Activated effector memory CD4-positive, alpha-beta T cell treated with Interleukin-2 at 50 U/mL for 16 hours (primary cell): ENCODE measurements at regions not wholly inside any gene's neighbourhood (a gene's known extent, or its start where the extent isn't known, plus 50 kb on each side); places are given as distances from the start of the nearest gene placed in this dataset.

Experiments used
- DNase-seq: peaks from one replicate; pipeline ENCODE4 v3.0.0-alpha.2; 2020

GRCh38 chr7:130970696-130971095, 236.7 kb upstream of the KLF14 start:
- DNase-seq, result no peak

- DNase-seq, result no peak
Observed at GRCh38 chr7:130971297-130971696, 237.3 kb upstream of the KLF14 start.

- DNase-seq, result no peak
Observed at GRCh38 chr7:130972201-130972600, 238.2 kb upstream of the KLF14 start.

- no peak for DNase-seq
Observed at GRCh38 chr7:130973637-130974036, 239.6 kb upstream of the KLF14 start.

GRCh38 chr7:130974169-130974568, 240.2 kb upstream of the KLF14 start:
- no peak for DNase-seq

GRCh38 chr7:130974794-130975193, 240.8 kb upstream of the KLF14 start:
- no peak for DNase-seq

- no peak for DNase-seq
Observed at GRCh38 chr7:130975731-130976130, 241.7 kb upstream of the KLF14 start.

GRCh38 chr7:130982160-130982638, 248.2 kb upstream of the KLF14 start:
- DNase-seq, result no peak

GRCh38 chr7:130982651-130983050, 248.6 kb upstream of the KLF14 start:
- no peak for DNase-seq

GRCh38 chr7:130985361-130985760, 251.4 kb upstream of the KLF14 start:
- DNase-seq, result no peak

GRCh38 chr7:130986261-130986690, 252.3 kb upstream of the KLF14 start:
- no peak for DNase-seq

- no peak for DNase-seq
Observed at GRCh38 chr7:130987092-130987491, 253.1 kb upstream of the KLF14 start.

GRCh38 chr7:130988443-130988842, 254.4 kb upstream of the KLF14 start:
- no peak for DNase-seq

GRCh38 chr7:130989101-130989795, 255.2 kb upstream of the KLF14 start:
- DNase-seq, result no peak

GRCh38 chr7:130990178-130990832, 256.3 kb upstream of the KLF14 start:
- DNase-seq, result peak; percentile 45

- DNase-seq, result no peak
Observed at GRCh38 chr7:130993671-130994365, 259.8 kb upstream of the KLF14 start.

GRCh38 chr7:130994378-130995115, 260.5 kb upstream of the KLF14 start:
- DNase-seq, result no peak

GRCh38 chr7:130995252-130996081, 261.5 kb upstream of the KLF14 start:
- no peak for DNase-seq

- no peak for DNase-seq
Observed at GRCh38 chr7:130996205-130996832, 262.3 kb upstream of the KLF14 start.

- no peak for DNase-seq
Observed at GRCh38 chr7:130996833-130997231, 262.8 kb upstream of the KLF14 start.

GRCh38 chr7:130998993-130999602, 265.1 kb upstream of the KLF14 start:
- no peak for DNase-seq
